HG03457 (cell line): ENCODE measurements at regions not wholly inside any gene's neighbourhood (a gene's known extent, or its start where the extent isn't known, plus 50 kb on each side); places are given as distances from the start of the nearest gene placed in this dataset.
A peak's percentile ranks its signal among the peaks of the same experiment; 100 is the strongest.

Experiments used
- ATAC-seq: cut with Tn5 transposase; IDR thresholded peaks from one replicate; pipeline ENCODE4 v1.9.1; 2021; ENCODE audit warnings: moderate number of reproducible peaks; ENCODE audit not compliant: unreplicated experiment

DNA sequence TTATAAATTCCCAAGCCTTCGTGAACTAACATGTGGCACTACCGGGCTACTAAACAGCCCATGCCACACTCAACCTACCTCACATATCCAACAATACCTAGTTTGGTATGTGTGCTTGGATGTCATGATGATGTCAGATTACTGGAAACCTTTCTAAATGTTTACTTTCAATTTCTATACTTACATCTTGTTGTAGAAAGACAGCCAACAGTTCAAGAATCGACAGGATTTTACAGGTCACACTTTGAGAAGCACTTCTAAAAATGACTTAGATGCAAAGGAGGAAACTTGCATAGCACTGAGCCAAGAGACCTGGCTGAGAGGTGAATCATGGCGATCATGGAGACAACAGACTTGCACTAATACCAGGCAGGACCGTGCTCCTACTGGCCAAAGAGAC lies 209.9 kb downstream of the COL4A1 start:
- ATAC-seq, result no peak

DNA sequence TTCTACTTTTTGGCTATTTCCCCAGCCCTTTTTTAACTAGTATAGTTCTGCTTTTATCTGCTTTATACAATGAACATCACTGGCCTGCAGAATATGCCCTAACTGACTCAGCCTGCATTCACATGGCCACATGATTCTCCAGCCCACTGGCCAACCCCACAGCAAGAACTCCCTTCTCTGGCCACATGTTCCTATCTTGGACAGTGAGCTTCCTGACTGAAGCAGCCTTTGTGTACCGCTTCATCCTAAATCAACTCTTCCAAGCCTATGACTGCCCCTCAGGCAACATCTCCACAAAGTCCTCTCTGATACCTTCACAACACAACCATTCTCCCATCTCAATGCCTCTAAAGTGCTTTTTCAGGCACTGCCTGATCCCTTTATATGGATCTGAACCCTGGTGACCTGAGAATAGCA lies 214.1 kb downstream of the COL4A1 start:
- ATAC-seq, result no peak

DNA sequence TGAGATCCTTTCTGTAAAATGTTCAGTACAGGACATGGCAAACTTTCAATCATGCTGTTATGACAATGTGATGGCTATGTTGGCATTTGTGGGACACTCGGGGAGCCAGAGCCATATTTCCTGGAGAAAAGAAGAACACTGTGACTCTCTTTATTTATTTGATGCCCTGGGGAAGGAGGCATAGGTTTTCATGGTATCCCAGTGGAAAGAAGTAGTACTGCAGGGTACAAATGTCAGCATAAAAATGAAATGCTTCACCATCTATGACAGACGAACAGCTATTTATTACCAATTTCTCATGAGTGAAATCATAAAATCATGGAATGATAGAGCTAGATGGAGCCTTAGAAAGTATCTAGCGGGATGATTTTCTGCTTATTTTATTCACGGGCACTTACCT lies 217.1 kb downstream of the COL4A1 start:
- ATAC-seq, result no peak

DNA sequence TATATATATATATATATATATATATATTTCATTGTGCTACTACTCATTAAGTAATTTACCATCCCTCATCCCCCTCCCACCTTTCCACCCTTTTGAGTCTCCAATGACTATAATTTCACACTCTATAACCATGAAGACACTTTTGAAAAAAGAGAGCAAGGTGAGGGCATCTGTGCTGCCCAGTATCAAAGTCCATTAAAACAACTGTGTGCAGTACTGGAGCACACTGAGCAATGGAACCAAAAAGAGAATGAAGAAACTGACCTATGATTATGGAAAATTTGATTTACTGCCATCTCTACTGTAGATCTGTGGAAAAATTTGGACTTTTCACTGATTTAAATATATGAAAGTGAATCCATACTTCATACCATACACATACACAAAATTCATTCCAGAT lies 217.9 kb downstream of the COL4A1 start:
- no peak for ATAC-seq

DNA sequence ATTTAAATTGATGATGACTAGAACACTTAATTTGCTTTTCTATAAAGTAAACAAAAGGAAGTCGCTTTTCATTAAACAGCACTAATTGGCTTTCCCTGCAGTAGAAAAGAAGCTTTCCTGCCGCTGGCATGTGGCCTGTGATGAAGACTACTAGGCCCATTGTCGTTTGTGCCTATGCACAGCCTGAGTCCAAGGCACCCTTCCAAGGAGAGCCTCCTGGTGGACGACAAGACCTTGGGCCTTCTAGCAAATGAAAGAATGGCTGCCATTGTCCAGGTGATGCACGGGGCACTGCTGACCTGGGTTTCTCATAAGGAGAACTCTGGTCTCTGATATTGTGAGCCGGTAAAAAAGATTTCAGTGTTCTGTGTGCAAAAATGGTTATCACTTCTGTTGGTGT lies 233.0 kb downstream of the COL4A1 start:
- ATAC-seq, result no peak

DNA sequence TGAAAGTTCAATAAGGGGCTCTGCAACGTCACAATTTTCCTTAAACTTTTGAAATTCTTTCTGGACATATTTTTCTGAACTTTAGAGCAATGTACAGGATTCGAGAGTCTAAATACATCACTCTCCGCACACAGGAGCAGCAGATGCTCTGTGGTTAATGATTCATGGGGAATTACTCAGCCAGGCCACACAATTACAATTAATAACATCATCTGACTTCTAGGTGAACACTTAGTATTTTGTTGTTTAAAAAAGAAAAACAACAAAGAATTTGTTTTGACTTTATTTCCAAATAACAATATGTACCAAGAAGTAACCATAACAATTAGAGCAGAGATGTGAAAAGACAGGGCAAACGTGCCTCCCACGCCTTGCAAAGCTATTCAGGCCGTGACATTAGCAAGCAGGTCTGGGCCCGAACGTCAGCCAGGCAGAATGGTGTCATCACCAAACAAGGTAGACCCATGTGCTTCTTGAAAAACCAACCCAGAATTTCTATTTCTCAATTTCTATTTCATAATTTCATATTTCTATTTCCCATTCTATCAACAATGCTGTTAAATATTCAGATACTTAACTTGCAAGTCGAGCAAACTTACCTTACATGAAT lies 236.3 kb downstream of the COL4A1 start:
- no peak for ATAC-seq

DNA sequence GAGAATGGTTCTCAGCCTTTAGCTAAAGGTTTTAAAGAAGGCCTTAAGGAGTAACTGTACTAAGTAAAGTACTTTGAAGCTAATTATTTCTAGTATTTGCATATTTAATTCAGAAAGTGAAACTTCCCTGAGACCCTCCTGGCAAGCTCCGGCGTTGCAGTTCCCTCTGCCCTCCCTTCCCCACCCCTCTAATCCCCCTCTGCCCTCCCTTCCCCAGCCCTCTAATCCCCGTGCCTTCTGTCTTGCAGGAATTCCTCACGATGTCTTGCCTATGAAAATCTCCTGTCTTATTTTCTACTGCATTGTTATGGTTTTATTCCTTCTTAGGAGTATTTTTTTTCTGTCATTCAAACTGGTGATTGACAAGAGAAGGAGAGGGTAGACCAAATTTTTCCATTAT lies 236.9 kb downstream of the COL4A1 start:
- no peak for ATAC-seq

DNA sequence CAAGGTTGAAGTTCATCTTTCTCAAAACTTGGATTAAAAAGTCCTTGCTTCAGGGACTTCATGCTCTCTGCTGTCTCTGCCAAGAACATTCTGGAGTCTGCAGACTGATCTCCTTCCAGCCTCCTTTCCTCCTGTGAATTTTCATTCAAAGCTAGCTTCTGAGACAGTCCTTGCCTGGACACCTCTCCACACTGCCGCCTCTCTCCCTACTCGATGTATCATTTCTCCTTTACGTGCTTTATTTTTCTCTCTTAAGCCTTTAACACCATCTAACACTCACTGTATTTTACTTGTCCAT lies 238.8 kb downstream of the COL4A1 start:
- no peak for ATAC-seq

DNA sequence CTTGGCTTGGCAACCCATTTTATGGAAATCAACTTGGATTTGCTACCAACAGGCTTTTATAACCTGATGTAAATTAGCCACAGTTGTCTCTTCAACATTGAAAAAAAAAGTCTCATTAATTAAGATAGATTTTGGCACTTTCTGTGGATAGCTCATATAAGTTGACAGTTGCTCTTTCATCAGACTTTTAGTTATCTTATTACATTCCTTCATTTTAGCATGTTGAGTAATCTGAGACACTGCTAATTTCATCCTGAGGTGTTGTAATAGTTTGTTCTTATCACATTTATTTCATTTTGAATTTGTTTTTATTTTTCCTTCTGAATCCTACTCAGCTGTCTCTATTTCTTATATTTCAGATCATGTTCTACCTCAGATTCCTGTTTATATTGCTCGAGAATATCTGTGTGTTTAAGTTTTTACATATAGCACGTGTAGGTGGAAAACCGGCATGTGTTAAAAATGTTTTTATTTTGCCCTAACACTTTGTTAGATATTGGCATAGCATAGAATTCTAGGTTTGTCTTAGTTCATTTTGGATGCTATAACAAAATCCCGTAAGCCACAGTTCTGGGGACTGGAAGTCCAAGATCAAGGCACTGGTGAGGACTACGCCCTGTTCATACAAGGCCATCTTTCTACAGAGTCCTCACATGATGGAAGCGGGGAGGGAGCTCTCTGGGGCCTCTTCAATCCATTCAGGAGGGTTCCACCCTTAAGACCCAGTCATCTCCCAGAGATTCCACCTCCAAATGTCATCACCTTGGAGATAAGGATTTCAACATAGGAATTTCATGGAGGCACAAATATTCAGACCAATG lies 239.4 kb downstream of the COL4A1 start:
- ATAC-seq, result no peak

DNA sequence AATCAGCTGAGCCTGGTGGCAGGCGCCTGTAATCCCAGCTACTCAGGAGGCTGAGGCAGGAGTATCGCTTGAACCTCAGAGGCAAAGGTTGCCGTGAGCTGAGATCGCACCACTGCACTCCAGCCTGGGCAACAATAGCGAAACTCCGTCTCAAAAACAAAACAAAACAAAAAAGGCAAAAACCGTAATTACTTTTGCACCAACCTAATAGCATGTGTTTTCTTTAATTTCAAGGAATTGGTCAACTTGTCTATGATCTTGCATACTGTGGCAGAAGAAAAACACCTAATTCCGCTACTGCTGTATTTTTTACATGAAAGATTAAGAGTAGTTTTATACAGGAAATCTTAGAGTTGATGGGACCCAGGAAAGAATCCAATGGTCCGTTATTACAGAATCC lies 241.2 kb downstream of the COL4A1 start:
- no peak for ATAC-seq

DNA sequence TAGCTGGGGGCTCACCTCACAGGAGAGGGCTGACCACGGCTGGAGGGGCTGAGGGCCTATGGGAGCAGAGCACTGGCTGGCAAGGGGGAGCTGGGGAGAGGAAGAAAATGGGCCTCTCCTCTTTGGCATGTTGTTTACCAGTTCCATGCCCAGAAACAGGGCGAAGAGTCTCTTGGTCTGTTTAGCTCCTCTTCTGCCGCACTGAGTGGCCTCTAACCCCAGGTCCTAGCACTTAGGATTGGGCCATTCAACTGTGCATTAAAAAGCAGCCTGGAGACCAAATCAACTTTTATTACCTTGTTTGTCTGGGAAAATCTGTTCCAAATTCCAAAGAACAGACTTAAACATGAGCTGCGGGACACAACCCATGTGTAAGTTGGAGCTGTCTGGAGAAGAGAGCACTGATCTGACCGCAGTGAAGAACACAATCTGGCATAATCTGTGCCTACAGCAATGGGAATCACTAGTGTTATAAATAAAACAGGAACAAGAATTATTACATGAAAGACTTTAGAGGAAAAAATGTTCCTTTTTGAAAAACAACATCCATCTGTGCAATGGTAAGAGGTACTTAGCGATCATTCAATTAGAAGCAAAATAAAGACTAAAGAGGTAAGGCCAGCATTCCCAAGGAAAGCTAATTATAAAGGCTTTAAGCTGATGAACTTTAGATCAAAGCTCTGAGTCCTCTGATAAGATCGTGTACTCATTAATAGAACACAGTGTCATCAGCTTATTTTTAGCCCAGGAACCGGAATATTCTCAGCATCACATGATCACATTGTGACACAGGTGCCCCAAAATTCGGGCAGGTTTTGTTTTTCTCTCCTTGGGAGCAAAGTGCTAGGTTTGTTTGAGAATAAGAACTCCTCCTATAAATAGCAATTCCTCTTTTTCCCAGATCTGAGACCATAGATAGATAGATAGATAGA lies 243.2 kb downstream of the COL4A1 start:
- no peak for ATAC-seq

DNA sequence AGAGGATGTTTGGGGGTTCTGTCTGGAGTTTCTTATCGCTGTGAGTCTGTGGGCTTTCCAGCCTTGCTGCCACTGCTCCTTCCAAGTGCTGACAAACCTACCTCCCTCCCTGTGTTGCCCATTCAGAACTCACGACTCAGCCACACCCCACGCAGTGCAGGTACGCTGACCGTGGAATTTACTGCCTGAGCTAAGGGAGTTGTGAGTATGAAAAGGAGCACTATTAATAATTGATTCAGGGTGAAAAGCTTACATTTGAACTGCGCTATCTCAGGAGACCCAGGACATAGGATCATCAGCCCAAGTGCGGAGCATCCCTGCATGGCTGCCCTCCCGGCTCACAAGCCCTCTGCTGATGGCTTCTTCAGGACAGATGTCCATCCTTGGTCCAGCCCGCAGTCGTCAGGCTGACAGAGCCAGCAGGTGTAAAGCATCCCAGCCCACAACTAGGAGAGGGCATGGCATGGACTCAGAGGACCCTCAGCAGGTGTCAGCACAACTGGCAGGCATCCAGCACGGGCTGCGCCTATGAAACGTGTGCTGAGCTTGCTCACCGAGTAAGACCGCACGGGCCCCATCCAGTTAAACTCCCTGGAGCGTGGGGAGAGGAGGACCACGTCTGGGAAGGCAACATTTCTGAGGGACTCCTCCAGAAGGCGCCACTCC lies 244.0 kb downstream of the COL4A1 start:
- no peak for ATAC-seq

DNA sequence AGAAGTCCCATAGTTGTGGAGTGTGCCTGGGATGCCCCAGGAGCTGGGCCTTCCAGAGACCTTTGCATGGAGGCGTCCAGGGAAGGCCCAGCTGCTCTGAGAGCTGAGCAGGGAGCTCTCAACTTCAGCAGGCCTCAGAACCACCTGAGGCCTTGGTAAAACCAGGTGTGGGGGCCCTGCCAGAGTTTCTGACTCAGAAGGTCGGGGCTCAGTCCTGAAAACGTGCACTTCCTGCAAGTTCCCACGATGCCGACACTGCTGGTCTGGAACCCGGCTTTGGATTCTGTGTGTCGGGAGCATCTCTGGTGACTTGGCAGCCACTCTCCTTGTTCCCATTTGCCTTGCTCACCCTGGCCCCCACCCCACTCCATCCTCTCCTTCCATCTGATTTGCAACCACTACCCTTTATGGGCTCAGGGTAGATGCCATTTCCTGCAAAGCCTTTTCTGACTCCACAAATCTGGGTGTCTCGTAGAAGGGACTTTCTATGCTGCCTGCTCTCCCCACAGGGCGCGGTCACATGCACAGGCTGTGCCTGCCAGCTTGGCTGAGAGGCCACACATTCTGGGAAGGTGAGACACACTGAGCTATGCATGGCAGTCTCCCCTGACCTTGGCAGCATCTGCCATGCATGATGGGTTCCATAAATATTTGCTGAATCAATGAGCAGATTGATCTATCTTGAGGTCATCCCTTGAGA lies 244.7 kb downstream of the COL4A1 start:
- no peak for ATAC-seq

DNA sequence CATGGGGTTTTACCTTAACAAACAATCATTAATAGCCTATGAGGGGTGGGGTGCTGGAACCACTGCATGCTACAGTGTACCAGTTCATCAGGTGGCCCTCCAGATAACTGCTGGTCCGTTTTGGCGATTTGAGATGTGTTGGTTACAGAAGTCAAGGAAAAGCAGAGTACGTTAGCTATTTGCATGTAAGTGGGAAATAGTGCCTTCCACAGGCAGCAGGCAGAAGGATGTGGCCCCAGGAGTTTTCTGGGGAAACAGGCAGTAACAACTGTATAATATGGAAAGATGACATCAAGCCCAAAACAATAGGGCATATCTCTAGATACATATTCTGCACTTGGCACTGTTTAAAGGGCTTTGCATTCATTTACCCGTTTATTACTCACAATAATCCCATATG lies 245.7 kb downstream of the COL4A1 start:
- no peak for ATAC-seq

DNA sequence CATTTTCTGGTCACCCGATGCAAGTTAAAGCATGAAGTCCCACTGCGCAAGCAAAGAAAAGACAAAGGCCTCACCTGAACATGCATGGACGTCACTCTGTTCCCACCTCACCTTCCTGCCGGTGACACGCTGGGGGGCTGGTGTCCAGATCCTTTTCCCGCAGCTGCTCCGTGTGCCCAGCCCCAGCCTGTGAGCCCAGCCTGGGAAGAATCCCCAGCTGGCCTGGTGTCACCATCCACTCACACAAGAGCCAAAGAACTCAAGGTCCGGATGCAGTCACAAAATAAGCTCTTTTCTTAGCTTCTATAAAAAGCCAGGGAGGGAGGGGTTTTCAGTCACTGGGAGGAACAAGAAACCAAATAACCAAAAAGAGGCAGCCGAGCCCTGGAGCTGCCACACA lies 249.9 kb downstream of the COL4A1 start:
- no peak for ATAC-seq

DNA sequence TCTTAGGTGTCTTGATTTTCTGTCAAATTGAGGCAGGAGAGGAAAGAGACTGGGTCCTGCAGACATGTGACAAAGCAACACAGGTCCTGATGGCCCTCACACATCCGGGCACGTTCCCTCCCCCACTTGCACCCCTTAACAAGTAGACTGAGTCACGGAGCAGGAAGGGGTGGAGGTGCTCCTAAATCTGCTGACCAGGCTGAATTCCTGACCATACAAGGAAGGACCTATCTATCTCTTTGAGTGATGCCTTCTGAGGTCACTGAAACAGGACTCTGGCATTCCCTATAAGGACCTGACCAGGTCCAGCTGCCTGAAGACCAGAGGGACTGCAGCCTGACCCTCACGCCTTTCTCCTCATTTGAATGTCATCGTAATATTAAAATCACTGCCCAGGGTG lies 250.3 kb downstream of the COL4A1 start:
- ATAC-seq, result no peak

DNA sequence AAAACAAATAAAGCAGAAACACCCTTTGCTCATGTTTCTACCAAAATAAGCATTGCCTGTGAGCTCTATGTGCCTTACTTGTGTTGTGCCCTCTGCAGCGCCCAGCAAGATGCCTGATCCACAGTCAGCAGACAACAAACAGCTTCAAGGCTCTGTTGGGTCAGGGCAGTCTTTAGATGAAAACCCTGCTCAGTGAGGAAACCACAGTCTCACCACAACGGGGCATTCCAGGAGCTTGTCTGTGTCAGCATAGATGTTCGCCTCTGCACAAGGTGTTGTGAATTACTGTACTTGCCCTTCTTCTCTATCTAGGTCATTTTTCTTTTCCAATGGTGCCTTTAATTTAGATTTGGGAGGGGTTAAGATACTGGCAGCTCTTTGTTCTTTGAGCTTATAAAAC lies 251.9 kb downstream of the COL4A1 start:
- peak; percentile 65 for ATAC-seq

DNA sequence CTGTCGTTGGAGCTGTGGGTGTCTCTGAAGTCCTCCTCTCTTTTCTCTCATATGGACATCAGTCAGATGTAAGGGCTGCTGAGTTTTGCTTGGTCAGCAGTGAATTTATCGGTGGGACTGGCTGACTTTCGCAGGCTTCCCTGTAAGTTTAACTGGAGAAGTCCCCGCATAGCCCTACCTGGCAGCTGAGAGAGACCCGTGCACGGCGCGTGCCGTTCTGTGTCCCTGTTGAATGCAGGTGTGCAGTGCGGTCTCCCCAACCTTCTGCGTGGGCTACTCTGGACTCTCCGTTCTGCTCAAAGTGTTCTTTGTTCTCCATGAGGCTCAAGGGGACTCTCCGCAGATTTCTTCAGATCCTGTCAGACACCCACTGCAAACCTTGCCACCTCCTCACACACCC lies 252.9 kb downstream of the COL4A1 start:
- no peak for ATAC-seq

DNA sequence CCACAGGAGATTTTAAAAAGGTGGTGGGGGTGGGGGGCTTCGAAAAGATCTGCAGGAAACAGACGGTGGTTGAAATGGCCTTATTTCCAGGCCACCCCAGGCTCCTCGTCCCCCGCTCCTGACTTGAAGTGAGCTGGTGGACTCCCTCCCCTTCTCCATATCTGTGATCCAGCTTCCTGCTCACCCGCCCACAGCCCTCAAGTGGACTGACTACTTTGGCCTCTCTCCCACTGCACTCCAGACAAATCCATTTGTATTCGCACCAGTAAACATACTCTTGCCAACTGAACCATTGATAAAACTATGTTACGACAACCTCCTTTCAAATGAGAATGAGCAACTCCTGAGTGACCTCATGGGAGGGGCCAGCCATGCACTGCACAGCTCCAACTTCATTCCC lies 259.5 kb downstream of the COL4A1 start:
- no peak for ATAC-seq

DNA sequence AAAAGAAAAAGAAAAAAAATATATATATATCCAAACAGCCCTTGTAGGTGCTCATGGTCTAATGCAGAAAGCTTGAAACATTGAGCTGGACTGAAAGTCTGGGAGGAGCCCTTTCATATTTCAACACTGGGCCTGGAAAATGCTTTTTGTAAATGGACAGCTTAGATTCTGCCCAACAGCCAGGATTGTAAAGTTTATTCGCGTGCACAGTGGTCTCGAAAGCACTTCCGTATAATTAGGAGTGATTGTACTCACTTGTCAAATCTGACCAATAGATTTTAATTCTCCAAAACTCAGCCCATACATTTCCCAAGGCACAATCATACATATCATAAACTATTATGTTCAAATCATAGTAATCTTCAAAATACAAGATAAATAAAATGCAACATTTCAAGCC lies 260.1 kb downstream of the COL4A1 start:
- no peak for ATAC-seq

DNA sequence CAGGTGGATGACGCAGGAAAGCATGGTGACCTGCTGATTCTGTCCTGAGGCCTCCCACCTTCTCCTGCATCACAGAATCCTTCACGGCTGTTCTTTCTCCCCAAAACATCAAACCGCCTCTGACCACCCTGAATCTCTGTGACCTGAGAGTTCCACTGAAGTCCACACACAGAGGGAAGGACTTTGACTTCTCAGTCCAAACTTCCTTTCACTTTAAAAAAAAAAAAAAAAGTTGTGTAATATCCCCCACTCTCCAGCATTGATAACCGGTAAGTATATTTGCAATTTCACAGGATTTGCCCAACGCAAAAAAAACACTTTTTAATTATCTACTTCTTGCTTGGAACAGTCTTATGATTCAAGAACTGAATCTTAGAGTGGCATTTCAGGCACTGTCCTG lies 259.5 kb upstream of the IRS2 start:
- no peak for ATAC-seq
